ENCODE measurements at regions not wholly inside any gene's neighbourhood (a gene's known extent, or its start where the extent isn't known, plus 50 kb on each side); places are given as distances from the start of the nearest gene placed in this dataset.

GRCh38 chr11:30710221-30710620 is 124.1 kb upstream of the MPPED2 start:
- TF ChIP-seq CTCF (IDR thresholded peaks at IDR 0.05) (no peak), EP300 (IDR thresholded peaks at IDR 0.05) (no peak), POLR2A (IDR thresholded peaks at IDR 0.05; ENCODE audit: low read depth) (no peak), POLR2AphosphoS5 (IDR thresholded peaks at IDR 0.05) (no peak)
- no peaks in the 10 kb centered on the region for H3K27me3 ChIP-seq
- no peaks in the 10 kb centered on the region for H3K36me3 ChIP-seq
- peaks cover 0 to 7% (median 5%) of the 10 kb centered on the region in 4 donors for H3K4me1 ChIP-seq
- DNase-seq (ENCODE audit: extremely low spot score), result no peak
- no peak overlapping the region for H3K27ac ChIP-seq (replicated peaks in 1 of 4)
- H3K4me3 ChIP-seq, result no peak overlapping the region
- no peaks in the 10 kb centered on the region for H3K9me3 ChIP-seq
- intact Hi-C loops (cut with DNase I), result no loop called here
- WGBS, result 40% methylated on average over 4 of the region's 4 CpGs

GRCh38 chr11:30707110-30707509 is 121.0 kb upstream of the MPPED2 start:
- no peaks in the 10 kb centered on the region for H3K9me3 ChIP-seq
- no peaks in the 10 kb centered on the region for H3K27me3 ChIP-seq
- H3K4me1 ChIP-seq, result peaks cover 0 to 7% (median 5%) of the 10 kb centered on the region in 4 donors
- intact Hi-C loops (cut with DNase I), result no loop called here
- no peaks in the 10 kb centered on the region for H3K36me3 ChIP-seq
- TF ChIP-seq POLR2A (IDR thresholded peaks at IDR 0.05; ENCODE audit: low read depth) (no peak), CTCF (IDR thresholded peaks at IDR 0.05) (no peak), POLR2AphosphoS5 (IDR thresholded peaks at IDR 0.05) (no peak), EP300 (IDR thresholded peaks at IDR 0.05) (no peak)
- no peak overlapping the region for H3K27ac ChIP-seq (replicated peaks in 1 of 4)
- no peak for DNase-seq (ENCODE audit: extremely low spot score)
- no peak overlapping the region for H3K4me3 ChIP-seq

GRCh38 chr11:30705913-30706675 is 119.9 kb upstream of the MPPED2 start:
- WGBS, result 92% methylated on average over 2 of the region's 2 CpGs
- Histone ChIP-seq H3K27me3 (no peaks in the 10 kb centered on the region), H3K9me3 (no peaks in the 10 kb centered on the region), H3K36me3 (no peaks in the 10 kb centered on the region), H3K4me3 (no peak overlapping the region), H3K27ac (replicated peaks in 1 of 4) (no peak overlapping the region), H3K4me1 (peaks cover 0 to 7% (median 5%) of the 10 kb centered on the region in 4 donors)
- no peak for DNase-seq (ENCODE audit: extremely low spot score)
- intact Hi-C loops (cut with DNase I), result no loop called here
- TF ChIP-seq POLR2AphosphoS5 (IDR thresholded peaks at IDR 0.05) (no peak), CTCF (IDR thresholded peaks at IDR 0.05) (no peak), EP300 (IDR thresholded peaks at IDR 0.05) (no peak), POLR2A (IDR thresholded peaks at IDR 0.05; ENCODE audit: low read depth) (no peak)

DNA sequence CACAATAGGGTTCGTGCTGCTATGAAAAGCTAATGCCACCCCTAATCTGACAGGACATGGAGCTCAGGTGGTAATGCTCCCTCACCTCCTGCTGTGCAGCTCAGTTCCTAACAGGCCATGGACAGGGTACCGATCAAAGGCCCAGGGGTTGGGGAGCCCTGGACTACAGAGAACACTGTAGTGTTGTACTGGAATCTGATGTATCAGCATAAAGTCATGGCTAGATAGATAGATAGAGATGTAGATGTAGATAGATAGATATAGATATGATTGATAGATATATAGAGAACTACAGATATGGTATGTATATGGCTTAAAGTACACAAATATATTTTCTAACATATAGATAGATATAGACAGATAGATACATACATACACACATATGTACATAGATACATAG is 112.3 kb upstream of the MPPED2 start:
- TF ChIP-seq POLR2AphosphoS5 (IDR thresholded peaks at IDR 0.05) (no peak), CTCF (IDR thresholded peaks at IDR 0.05) (no peak), EP300 (IDR thresholded peaks at IDR 0.05) (no peak), POLR2A (IDR thresholded peaks at IDR 0.05; ENCODE audit: low read depth) (no peak)
- WGBS, result 96% methylated on average over 2 of the region's 2 CpGs
- intact Hi-C loops (cut with DNase I), result no loop called here
- DNase-seq (ENCODE audit: extremely low spot score), result no peak
- Histone ChIP-seq H3K4me1 (peaks cover 0 to 7% (median 3%) of the 10 kb centered on the region in 4 donors), H3K9me3 (no peaks in the 10 kb centered on the region), H3K27ac (replicated peaks in 1 of 4) (no peak overlapping the region), H3K27me3 (no peaks in the 10 kb centered on the region), H3K36me3 (no peaks in the 10 kb centered on the region), H3K4me3 (no peak overlapping the region)

GRCh38 chr11:30697032-30697431 is 110.9 kb upstream of the MPPED2 start:
- no peak for DNase-seq (ENCODE audit: extremely low spot score)
- peaks cover 0 to 7% (median 3%) of the 10 kb centered on the region in 4 donors for H3K4me1 ChIP-seq
- WGBS, result 37% methylated on average over 4 of the region's 4 CpGs

More at GRCh38 chr11:30697032-30697431, 110.9 kb upstream of the MPPED2 start:
- no peaks in the 10 kb centered on the region for H3K27me3 ChIP-seq
- H3K4me3 ChIP-seq, result no peak overlapping the region
- TF ChIP-seq CTCF (IDR thresholded peaks at IDR 0.05) (no peak), POLR2AphosphoS5 (IDR thresholded peaks at IDR 0.05) (no peak), EP300 (IDR thresholded peaks at IDR 0.05) (no peak), POLR2A (IDR thresholded peaks at IDR 0.05; ENCODE audit: low read depth) (no peak)
- H3K9me3 ChIP-seq, result no peaks in the 10 kb centered on the region
- no peaks in the 10 kb centered on the region for H3K36me3 ChIP-seq
- intact Hi-C loops (cut with DNase I), result no loop called here
- H3K27ac ChIP-seq (replicated peaks in 1 of 4), result no peak overlapping the region
